HG03354 (cell line): ENCODE measurements at regions not wholly inside any gene's neighbourhood (a gene's known extent, or its start where the extent isn't known, plus 50 kb on each side); places are given as distances from the start of the nearest gene placed in this dataset.
A peak's percentile ranks its signal among the peaks of the same experiment; 100 is the strongest.

ENCODE experiments used
- ATAC-seq: cut with Tn5 transposase; IDR thresholded peaks from one replicate; pipeline ENCODE4 v1.9.1; 2021; ENCODE audit warnings: mild to moderate bottlenecking; ENCODE audit not compliant: unreplicated experiment, poor library complexity, severe bottlenecking

DNA sequence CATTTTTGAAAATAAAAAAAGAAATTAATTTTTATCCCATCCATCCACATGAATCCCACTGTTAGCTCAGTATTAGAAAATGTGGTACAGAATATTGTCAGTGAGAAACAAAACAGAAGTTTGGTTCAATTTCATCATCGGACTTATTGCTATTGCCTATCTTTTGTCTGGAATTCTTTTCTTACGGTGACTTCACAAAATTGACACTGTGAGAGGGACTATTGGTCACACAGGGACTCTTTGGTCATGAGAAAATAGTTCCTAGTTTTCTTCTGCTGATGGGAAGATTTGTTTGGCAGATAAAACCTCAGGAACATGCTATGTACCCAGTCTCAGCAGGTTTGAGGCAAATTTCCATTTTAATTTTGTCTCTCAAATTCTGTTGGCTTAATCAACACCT, 186.2 kb upstream of the ELL2 start:
- ATAC-seq: no peak

DNA sequence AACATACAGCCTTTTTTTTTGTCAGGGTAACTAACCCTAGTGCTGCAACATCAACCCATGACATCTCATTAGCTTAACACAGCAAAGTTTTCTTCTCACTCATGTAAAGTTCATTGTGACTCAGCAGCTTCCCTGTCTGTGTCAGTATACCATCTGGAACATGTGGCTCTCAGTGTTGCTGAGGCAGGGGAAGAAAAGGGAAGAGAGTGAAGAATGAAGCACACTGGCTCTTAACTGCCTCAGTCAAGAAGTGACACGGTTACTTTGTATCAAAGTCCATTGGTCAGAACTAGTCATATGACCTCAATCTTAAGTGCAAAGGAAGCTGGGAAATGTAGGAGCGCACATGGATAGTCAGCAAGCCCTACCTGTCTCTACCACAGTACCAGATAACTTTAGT, 185.0 kb upstream of the ELL2 start:
- ATAC-seq: peak; percentile 69

DNA sequence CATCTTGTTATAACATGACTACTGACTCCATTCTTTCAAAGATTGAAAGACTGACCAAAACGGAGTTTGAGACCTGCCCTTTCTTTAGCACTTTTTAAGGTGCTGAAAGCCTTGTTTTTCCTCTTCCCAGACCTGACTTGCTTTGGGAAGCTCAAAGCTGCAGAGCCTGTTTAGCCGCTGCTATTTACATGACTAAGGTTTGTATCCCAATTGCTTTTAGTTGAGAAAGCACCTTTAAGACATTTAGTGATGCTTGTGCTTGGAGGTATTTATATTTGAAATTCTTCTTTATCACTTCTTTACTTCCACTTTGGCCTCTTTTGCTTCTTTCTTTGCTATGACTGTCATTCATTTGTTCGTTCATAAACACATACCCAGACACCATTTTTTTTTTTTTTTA, 182.6 kb upstream of the ELL2 start:
- no peak for ATAC-seq

DNA sequence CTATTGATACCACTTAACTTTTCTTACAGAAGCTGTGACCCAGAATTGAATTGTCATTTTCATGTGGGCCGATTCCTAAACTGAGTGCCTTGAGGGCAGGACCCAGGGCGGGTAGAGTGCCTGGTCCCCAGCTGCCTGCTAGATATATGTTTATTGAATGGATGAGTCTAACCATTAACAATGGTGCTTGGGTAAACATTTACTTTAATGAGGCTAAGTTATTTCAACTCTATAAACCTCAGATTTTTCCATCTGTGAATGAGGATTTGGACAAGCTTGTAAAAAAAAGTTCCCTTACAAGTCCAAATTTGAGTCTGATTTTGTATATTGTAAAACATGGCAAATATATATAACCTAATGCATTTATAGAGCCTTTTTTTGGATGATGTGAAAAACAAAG, 181.8 kb upstream of the ELL2 start:
- no peak for ATAC-seq

DNA sequence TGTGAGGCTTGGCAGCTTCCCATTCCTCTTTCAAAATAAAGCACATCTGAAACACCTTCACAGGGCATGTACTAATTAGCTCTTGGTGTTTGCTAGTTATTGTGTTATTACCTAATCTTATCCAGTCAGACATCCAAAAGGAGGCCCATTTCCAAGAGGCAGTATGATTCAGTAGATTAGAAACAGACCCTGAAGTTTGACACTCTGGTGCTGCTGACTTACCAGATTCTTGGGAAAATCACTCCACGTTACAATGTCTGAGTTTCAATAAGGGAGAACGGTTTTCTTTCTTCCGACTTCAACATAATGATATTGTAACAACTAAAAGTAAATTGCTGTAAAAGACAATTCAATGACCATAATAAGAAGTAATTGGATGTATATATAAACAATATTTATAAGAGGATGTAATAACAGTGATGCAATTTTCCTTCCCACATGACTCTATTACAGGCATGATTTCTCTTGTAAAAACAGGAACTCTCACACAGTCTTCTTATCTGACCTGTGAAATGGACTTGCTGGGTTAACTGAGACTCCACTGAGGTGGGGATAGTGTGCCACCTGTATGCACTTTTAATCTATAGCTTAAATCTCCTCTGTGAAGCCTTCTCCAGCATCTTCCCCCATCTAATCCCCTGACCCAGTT, 181.3 kb upstream of the ELL2 start:
- no peak for ATAC-seq

DNA sequence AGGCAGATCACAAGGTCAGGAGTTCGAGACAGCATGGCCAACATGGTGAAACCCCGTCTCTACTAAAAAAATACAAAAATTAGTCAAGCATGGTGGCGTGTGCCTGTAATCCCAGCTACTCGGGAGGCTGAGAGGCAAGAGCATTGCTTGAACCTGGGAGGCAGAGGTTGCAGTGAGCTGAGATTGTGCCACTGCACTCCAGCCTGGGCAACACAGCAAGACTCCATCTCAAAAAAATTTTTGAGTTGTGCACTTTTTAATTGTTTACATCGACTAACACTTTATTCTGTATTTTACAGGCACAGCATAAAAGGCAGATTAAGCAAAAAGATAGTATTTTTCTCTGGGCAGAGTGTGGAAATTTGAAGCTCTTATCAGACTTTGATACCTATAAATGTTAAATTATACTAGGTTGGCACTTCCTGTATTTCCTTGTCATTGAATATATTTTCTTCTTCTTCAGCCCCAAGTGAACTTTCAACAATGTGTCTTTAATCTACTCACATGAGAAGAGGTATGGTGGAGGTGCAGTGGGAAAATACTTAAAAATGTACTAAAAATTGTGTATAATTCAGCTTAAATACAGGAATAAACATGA, 180.6 kb upstream of the ELL2 start:
- no peak for ATAC-seq

DNA sequence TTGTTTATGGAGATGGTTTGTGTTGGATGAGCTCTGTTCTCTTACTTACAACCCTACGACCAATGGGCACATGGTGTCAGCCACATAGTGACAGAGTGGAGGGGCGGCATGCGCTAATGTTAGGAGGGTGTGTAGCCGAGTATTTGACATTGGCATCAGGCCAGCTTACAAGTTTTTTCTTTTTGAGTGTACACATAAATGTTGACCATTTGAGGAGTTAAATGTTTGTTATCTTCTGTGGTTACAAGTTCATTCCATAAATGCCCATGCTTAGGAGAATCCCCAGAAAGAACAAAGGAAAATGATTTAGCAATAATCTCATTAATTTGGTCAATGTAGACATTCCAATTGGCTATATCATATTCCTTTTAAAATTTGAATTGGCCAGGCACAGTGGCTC, 180.1 kb upstream of the ELL2 start:
- ATAC-seq: no peak

DNA sequence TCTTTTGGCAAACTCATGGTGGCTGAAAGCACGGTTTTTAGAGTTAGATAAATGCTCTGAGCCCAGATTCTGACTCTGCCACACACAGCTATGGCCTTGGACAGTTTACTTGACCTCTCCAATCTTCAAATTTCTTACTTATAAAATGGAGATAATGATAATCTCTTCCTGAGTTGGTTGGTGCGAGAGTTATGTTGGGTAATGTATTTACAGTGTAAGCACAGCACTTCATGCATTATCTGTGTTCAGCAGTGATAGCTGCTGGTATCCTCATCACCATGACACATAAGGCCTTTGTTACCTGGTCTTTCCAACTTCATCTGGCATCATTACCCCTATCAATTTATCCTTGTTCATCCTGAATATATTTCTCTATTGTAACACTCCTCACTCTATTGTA, 178.8 kb upstream of the ELL2 start:
- no peak for ATAC-seq

DNA sequence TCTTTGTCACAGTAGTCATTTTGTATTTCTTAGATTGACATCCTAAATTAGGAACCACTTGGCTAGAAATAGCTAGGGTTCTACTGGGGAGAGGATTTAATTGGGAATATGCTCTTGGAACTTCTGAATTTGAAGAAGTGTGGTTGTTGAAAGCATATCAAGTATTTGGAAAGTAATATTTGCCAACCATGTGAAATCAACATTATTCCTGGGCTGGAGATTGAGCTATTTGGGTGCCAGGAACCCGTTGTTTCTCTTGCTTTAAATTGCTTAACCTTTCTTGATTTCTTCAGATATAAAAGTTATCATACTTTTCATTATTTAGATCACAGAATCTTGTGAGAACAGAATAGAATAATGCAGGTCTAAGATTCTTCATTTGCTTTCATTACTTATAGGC, 178.4 kb upstream of the ELL2 start:
- ATAC-seq: no peak

DNA sequence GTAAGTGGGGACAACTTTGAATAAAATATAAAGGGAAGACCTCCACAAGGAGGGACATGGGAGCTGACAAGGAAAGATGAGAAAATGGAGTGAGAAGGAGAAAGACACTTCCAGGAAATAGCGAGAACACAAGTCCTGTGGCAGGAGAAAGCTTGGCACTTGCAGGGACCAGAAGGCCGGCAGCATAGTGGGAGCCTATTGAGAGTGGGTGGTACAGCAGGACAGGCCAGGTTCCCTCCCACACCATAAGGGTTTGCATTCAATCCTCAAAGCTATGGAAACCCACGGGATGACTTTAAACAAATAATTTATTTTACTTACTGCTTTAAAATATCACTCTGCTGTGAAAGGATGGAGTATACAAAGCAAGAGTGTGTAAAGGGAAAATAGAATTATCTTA, 173.2 kb upstream of the ELL2 start:
- ATAC-seq: no peak

DNA sequence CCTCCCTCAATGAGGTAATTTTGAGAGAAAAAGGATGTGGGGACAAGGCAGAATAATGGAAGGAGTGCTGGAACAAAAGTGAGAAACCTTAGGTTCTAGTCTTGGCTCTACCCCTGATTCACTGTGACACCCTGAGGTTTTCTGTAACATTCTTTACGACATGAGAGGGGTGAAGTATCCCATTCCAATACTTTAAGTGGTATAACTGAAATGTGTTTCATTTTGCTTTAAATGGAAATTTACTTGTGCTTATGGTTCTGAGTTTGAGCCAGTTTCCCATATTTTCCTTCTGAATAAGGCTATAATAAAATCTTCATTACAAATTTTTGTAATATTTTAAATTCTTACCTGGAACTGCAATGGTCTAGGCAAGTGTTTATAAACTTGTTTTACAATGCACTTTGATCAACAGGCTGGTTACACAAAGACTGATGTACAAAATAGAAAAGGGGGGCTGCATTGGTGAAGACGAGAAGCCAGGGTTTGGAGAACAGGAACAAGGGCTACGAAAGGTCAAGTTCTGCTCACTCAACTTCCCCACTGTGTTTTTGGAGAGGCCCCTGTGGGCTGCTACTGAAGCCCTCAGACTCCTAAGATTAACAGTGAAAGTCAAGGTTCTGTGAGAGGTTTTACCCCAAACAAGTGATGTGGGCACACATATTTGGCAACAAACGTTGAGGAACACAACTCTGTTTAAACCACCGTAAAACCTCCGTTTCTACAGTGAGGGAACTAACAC, 171.9 kb upstream of the ELL2 start:
- no peak for ATAC-seq

DNA sequence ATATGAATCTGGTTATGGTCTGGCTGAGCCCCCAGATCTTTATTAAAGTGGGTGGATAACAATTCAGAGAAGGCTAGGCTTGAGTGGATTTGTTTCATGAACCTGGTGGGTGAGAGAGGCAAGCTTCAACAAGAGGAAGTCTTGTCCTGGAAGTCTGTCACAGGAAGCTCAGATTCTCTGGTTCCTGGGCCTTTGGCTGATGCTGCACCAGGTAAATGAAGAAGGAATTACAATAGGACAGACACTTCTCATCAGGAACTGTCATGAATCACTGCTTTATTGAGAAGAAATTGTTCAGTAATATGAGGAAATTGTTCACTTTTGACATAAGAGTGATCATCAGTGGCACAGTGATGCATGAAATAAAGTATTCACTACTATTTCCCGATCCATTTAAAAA, 167.6 kb upstream of the ELL2 start:
- ATAC-seq: no peak

DNA sequence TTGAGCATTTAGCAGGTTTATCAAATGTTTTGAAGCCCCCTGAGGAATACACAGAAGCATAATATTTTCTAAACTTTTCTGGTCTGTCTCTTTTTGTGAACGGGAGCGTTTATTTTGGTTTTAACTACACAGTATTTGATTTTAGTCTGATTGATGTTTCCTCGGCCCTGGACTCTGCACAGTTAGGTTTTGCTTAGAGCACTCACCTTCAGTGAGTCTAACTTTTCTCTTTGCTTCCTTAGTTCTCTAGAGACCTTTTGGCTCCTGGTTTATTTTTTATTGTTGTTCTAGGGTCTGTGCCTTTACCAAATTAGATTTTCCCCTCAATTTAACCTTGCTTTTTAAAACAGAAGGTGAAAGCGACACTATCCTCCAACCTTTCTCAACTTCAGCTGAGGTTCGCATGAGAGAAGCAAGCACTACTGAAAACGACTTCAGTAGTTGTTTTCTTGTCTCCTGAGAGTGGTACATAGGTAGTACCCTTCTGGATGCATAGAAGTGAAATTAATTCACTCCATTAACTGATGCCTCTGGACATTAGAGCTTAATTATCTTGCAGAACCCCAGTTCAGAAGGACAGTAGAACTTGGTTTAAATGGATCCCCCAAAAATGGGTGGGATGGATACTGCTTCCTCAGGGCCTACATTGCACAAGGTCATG, 166.7 kb upstream of the ELL2 start:
- ATAC-seq: no peak

DNA sequence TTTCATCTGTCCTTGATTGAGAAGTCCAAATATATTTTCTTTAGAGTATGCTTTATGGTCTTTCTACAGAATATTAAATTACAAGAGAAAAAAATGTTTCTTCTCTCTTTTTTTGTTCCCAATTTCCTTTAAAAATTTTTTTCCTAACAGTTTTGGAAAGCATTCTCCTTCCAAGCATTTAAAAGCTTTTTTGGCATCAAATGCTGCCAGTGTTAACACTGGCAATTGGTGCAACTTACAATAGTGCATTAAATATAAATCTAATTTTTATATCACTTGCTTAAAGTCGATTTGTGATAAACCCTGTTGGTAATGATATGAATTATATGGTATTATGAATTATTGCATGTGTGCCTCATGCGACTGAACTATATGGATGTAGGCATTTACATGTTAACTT, 165.9 kb upstream of the ELL2 start:
- ATAC-seq: no peak

DNA sequence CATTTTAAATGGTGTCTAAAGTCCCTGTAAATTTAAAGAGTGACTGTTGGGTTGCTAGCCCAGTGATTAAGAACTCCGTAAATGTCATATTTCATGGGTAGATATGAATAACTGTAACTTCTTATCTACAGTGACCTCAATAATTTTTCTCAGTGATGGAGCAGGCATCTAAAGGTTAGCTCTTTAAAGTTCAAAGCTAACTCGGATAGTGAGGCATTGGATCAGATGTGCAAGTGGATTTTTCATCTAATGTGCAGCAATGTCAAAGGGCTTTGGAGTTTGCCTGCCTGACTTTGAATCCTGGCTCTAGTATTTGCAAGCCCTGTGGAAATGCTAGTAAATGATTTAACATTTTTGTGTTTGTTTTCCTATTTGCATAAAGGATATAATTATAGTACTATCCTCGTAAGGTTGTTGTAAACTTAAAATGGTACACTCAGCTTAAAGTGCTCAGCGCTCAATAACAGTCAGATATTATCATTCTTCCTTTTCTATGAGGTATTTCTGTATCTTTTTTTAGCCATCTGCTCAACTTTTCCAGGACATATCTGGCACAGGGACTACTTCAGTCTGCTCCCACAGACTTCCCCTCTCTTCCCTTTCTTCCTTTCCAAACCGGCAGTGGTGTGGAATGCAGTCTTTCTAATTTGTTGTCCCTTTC, 163.7 kb upstream of the ELL2 start:
- ATAC-seq: no peak

DNA sequence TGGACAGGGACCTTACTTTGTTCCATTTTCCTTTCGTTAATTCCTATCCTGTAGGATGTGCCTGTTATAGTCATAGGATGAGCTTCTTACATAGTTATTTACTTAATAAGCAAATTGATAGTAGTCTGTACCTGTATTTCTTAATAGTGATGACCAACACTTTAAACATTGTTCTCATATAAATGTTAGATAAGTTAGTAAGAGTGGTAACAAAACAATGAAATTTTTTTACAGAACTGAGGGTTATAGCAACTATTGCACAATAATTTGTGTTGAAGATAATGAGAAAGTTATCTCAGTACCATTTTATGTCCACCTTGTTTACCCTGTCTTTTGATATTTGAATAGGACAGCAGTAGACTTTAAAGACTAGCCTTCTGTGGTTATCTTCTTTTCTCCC, 162.9 kb upstream of the ELL2 start:
- no peak for ATAC-seq

DNA sequence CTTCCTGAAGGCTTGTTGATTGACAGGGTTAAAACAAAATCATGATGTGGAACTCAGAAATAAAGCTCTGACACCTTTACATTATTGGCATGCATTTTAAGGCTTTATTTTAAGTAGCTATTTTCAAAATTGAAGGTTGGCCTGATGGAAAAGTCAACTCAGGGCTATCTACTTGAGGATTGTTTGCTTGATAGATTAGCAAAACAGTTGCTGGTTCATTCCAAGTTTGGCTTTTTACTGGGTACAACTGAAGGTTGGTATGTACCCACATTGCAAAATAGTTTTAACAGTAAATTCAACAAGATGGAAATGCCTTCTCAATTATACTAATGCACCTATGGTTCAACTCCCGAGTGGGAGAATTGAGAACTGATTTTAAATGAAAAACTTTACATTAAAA, 161.8 kb upstream of the ELL2 start:
- no peak for ATAC-seq

DNA sequence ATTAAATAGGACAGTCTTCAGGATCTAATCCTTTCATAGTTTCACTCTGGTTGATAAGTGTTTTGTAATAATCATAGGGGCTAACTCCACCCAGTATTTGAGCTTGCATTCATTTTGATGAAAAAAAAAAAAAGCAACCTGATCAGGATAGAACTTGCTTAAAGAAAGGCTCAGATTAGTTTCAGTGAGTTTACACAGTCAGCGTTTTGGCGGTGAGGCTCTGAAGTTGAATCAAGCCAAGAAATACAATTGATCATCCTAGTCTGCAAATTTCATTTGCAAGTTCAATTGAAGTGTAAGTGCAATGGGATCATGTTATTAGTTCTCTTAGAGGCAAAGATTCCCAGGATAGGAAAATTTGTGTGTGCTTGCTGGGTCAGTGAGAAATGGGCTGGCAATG, 159.7 kb upstream of the ELL2 start:
- no peak for ATAC-seq

DNA sequence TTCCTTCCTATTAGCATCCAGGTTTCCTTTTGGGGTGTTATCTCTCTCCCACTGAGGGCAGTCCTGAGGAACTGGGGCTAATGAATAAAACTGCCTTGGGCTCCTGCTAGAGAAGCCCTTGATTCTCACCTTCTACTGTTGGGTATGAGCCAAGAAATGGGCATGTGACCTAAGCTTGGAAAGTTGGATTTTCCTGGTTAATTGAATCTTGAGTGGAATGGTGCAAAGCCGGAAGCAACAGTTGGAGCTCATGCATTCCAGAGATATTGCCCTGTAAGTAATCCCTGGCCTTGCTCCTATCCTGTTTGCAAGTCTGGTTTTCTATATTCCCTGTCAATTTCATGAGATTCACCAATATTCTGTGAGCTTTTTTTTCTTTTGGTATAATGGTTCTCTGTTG, 158.5 kb upstream of the ELL2 start:
- ATAC-seq: no peak
